Neural progenitor cell (in vitro differentiated cells): ENCODE measurements at regions not wholly inside any gene's neighbourhood (a gene's known extent, or its start where the extent isn't known, plus 50 kb on each side); places are given as distances from the start of the nearest gene placed in this dataset.

Experiments
- DNase-seq: peaks from one replicate; pipeline ENCODE4 v3.0.0-alpha.2; 2016; ENCODE audit warnings: low spot score
- H2AFZ ChIP-seq: fragments of 200-600 bp; sonication (generic); replicated peaks from 2 replicates; pipeline ENCODE4 v1.6.1; 2016; ENCODE audit warnings: antibody characterized with exemption
- H3F3A ChIP-seq: fragments of 200-600 bp; sonication (generic); 2 replicates; pipeline ENCODE4 v1.6.1; 2016; ENCODE audit warnings: antibody characterized with exemption, low read depth
- H3K27ac ChIP-seq: fragments of 200-600 bp; sonication (generic); 2 replicates; pipeline ENCODE4 v1.5.1; 2016; ENCODE audit warnings: mild to moderate bottlenecking
- H3K27me3 ChIP-seq: fragments of 200-600 bp; sonication (generic); 2 replicates; pipeline ENCODE4 v1.6.1; 2016; ENCODE audit warnings: mild to moderate bottlenecking, moderate library complexity
- H3K36me3 ChIP-seq: fragments of 200-600 bp; sonication (generic); 2 replicates; pipeline ENCODE4 v1.5.1; 2016
- H3K4me1 ChIP-seq: fragments of 200-600 bp; sonication (generic); 2 replicates; pipeline ENCODE4 v1.6.1; 2016; ENCODE audit warnings: mixed run types
- H3K4me2 ChIP-seq: fragments of 200-600 bp; sonication (generic); 2 replicates; pipeline ENCODE4 v1.6.1; 2016
- H3K4me3 ChIP-seq: fragments of 200-600 bp; sonication (generic); 2 replicates; pipeline ENCODE4 v1.5.1; 2016
- H3K79me2 ChIP-seq: fragments of 200-600 bp; sonication (generic); 2 replicates; pipeline ENCODE4 v1.6.1; 2016; ENCODE audit warnings: low read depth
- H3K9ac ChIP-seq: fragments of 200-600 bp; sonication (generic); 2 replicates; pipeline ENCODE4 v1.6.1; 2016
- H3K9me3 ChIP-seq: fragments of 200-600 bp; sonication (generic); 2 replicates; pipeline ENCODE4 v1.5.1; 2016; ENCODE audit warnings: low read depth
- H4K20me1 ChIP-seq: fragments of 200-600 bp; sonication (generic); 2 replicates; pipeline ENCODE4 v1.6.1; 2016; ENCODE audit warnings: low read depth
- H3K27ac Mint-ChIP-seq: 3 replicates; pipeline ENCODE4 v1.8.0; 2021; ENCODE audit warnings: mixed read lengths
- H3K27me3 Mint-ChIP-seq: 2 replicates; pipeline ENCODE4 v1.8.0; 2022; ENCODE audit warnings: low read depth, mild to moderate bottlenecking, inconsistent platforms, moderate library complexity, mixed read lengths; ENCODE audit not compliant: insufficient read depth
- H3K36me3 Mint-ChIP-seq: 3 replicates; pipeline ENCODE4 v1.8.0; 2021; ENCODE audit warnings: mixed read lengths
- H3K4me1 Mint-ChIP-seq: 3 replicates; pipeline ENCODE4 v1.8.0; 2021; ENCODE audit warnings: mixed read lengths
- H3K4me3 Mint-ChIP-seq: 3 replicates; pipeline ENCODE4 v1.8.0; 2021; ENCODE audit warnings: mild to moderate bottlenecking, moderate library complexity, mixed read lengths
- H3K9me3 Mint-ChIP-seq: 3 replicates; pipeline ENCODE4 v1.8.0; 2020; ENCODE audit warnings: mixed read lengths
- CTCF ChIP-seq: fragments of 200-600 bp; sonication (generic); IDR thresholded peaks from 2 replicates; pipeline ENCODE4 v1.5.1; 2017; ENCODE audit warnings: antibody characterized with exemption, mild to moderate bottlenecking
- EZH2 ChIP-seq: fragments of 200-600 bp; sonication (generic); IDR thresholded peaks from 2 replicates; pipeline ENCODE4 v1.6.1; 2017; ENCODE audit warnings: antibody characterized with exemption, mild to moderate bottlenecking, moderate library complexity
- EZH2phosphoT487 ChIP-seq: fragments of 200-600 bp; sonication (generic); IDR thresholded peaks from 2 replicates; pipeline ENCODE4 v1.6.1; 2017; ENCODE audit warnings: antibody characterized with exemption

GRCh38 chr12:91505006-91505405 lies 322.4 kb upstream of the DCN start:
- H3K36me3 ChIP-seq: no peaks in the 10 kb centered on the region
- H2AFZ ChIP-seq: no peak overlapping the region
- no peaks in the 10 kb centered on the region for H3K4me1 Mint-ChIP-seq
- H3K9me3 ChIP-seq: no peaks in the 10 kb centered on the region
- H3K9me3 Mint-ChIP-seq: peaks cover 9% of the 10 kb centered on the region
- H4K20me1 ChIP-seq: no peaks in the 10 kb centered on the region
- no peak overlapping the region for H3K27ac Mint-ChIP-seq
- H3K4me1 ChIP-seq: no peaks in the 10 kb centered on the region
- TF ChIP-seq EZH2 (no peak), EZH2phosphoT487 (no peak), CTCF (no peak)
- H3K4me2 ChIP-seq: no peak overlapping the region
- H3K79me2 ChIP-seq: no peaks in the 10 kb centered on the region
- no peak for DNase-seq
- H3K4me3 ChIP-seq: no peak overlapping the region
- H3K27me3 ChIP-seq: no peaks in the 10 kb centered on the region
- H3F3A ChIP-seq: no peaks in the 10 kb centered on the region
- no peak overlapping the region for H3K27ac ChIP-seq
- H3K4me3 Mint-ChIP-seq: no peak overlapping the region
- no peaks in the 10 kb centered on the region for H3K27me3 Mint-ChIP-seq
- no peak overlapping the region for H3K9ac ChIP-seq
- H3K36me3 Mint-ChIP-seq: no peaks in the 10 kb centered on the region

GRCh38 chr12:91502208-91502607 lies 319.6 kb upstream of the DCN start:
- Histone ChIP-seq H3K27ac (no peak overlapping the region), H3K9ac (no peak overlapping the region), H4K20me1 (no peaks in the 10 kb centered on the region), H3K4me2 (no peak overlapping the region), H3K36me3 (no peaks in the 10 kb centered on the region), H3K79me2 (no peaks in the 10 kb centered on the region), H3K4me3 (no peak overlapping the region), H3K9me3 (no peaks in the 10 kb centered on the region), H2AFZ (no peak overlapping the region), H3K27me3 (no peaks in the 10 kb centered on the region), H3K4me1 (no peaks in the 10 kb centered on the region), H3F3A (no peaks in the 10 kb centered on the region)
- Mint-ChIP-seq H3K4me1 (no peaks in the 10 kb centered on the region), H3K36me3 (no peaks in the 10 kb centered on the region), H3K9me3 (peaks cover 9% of the 10 kb centered on the region), H3K27me3 (no peaks in the 10 kb centered on the region), H3K4me3 (no peak overlapping the region), H3K27ac (no peak overlapping the region)
- no peak for DNase-seq
- no peak for TF ChIP-seq EZH2
- no peak for TF ChIP-seq CTCF
- TF ChIP-seq EZH2phosphoT487: no peak

- Histone ChIP-seq H3K9me3 (no peaks in the 10 kb centered on the region), H2AFZ (no peak overlapping the region), H3K36me3 (no peaks in the 10 kb centered on the region), H4K20me1 (no peaks in the 10 kb centered on the region), H3K27ac (no peak overlapping the region), H3K79me2 (no peaks in the 10 kb centered on the region), H3F3A (no peaks in the 10 kb centered on the region), H3K9ac (no peak overlapping the region), H3K27me3 (no peaks in the 10 kb centered on the region), H3K4me2 (no peak overlapping the region), H3K4me1 (no peaks in the 10 kb centered on the region), H3K4me3 (no peak overlapping the region)
- no peak overlapping the region for H3K4me3 Mint-ChIP-seq
- no peaks in the 10 kb centered on the region for H3K9me3 Mint-ChIP-seq
- no peak for DNase-seq
- TF ChIP-seq CTCF (no peak), EZH2 (no peak), EZH2phosphoT487 (no peak)
- no peaks in the 10 kb centered on the region for H3K36me3 Mint-ChIP-seq
- H3K4me1 Mint-ChIP-seq: no peaks in the 10 kb centered on the region
- no peak overlapping the region for H3K27ac Mint-ChIP-seq
- no peaks in the 10 kb centered on the region for H3K27me3 Mint-ChIP-seq
These were observed 313.7 kb upstream of the DCN start for GRCh38 chr12:91496337-91496736.

- no peak for DNase-seq
- H3K4me3 Mint-ChIP-seq: no peak overlapping the region
- no peaks in the 10 kb centered on the region for H3K9me3 ChIP-seq
- no peaks in the 10 kb centered on the region for H3K4me1 ChIP-seq
- no peaks in the 10 kb centered on the region for H3K9me3 Mint-ChIP-seq
- no peaks in the 10 kb centered on the region for H3K27me3 Mint-ChIP-seq
- no peaks in the 10 kb centered on the region for H3K4me1 Mint-ChIP-seq
- H3K36me3 ChIP-seq: no peaks in the 10 kb centered on the region
- H3K27me3 ChIP-seq: no peaks in the 10 kb centered on the region
- H3F3A ChIP-seq: no peaks in the 10 kb centered on the region
- TF ChIP-seq EZH2phosphoT487 (no peak), EZH2 (no peak), CTCF (no peak)
- H2AFZ ChIP-seq: no peak overlapping the region
- H3K4me2 ChIP-seq: no peak overlapping the region
- H3K27ac ChIP-seq: no peak overlapping the region
- no peaks in the 10 kb centered on the region for H3K79me2 ChIP-seq
- H3K36me3 Mint-ChIP-seq: no peaks in the 10 kb centered on the region
- no peak overlapping the region for H3K4me3 ChIP-seq
- H3K9ac ChIP-seq: no peak overlapping the region
- no peaks in the 10 kb centered on the region for H4K20me1 ChIP-seq
- no peak overlapping the region for H3K27ac Mint-ChIP-seq
These were observed 310.7 kb upstream of the DCN start for GRCh38 chr12:91493308-91493707.
